HEK293 (cell line): ENCODE measurements at regions not wholly inside any gene's neighbourhood (a gene's known extent, or its start where the extent isn't known, plus 50 kb on each side); places are given as distances from the start of the nearest gene placed in this dataset.

Source experiments
- CTCF ChIA-PET: fragments of 350-600 bp; formaldehyde crosslinking; extraction: SDS; loops from one replicate; lab custom pipeline; 2021; ENCODE audit warnings: antibody characterized with exemption; lab: Yijun Ruan, JAX
- POLR2A ChIA-PET: fragments of 300-600 bp; formaldehyde crosslinking; extraction: SDS; loops from one replicate; lab custom pipeline; 2020; ENCODE audit warnings: antibody characterized with exemption, inconsistent platforms; lab: Yijun Ruan, JAX
- H3K27ac ChIP-seq: fragments of 200-500 bp; sonication (Bioruptor generic); 2 replicates; pipeline ENCODE4 v1.5.1; 2014; ENCODE audit warnings: low read depth, low read length, control low read depth, inconsistent platforms; ENCODE audit errors: extremely low read depth
- H3K36me3 ChIP-seq, 2 experiments: fragments of 200-500 bp in 1 of 2; sonication (Bioruptor generic) in 1 of 2; 1 replicate in 1 of 2; 2 replicates in 1 of 2; pipeline ENCODE4 v1.5.1; 2014 to 2017; ENCODE audit warnings: inconsistent platforms in 2 of 2, low read length in 2 of 2; ENCODE audit not compliant: control insufficient read depth in 2 of 2, insufficient read depth in 1 of 2
- H3K4me1 ChIP-seq: fragments of 200-500 bp; sonication (Bioruptor generic); 2 replicates; pipeline ENCODE4 v1.5.1; 2014; ENCODE audit warnings: mild to moderate bottlenecking, low read length, inconsistent platforms; ENCODE audit not compliant: control insufficient read depth, insufficient read depth
- H3K4me3 ChIP-seq: 2 replicates; pipeline ENCODE4 v1.5.1; 2011; ENCODE audit warnings: low read depth, mild to moderate bottlenecking, control low read depth, low read length, moderate library complexity
- H3K9me3 ChIP-seq: fragments of 200-500 bp; sonication (Bioruptor generic); 2 replicates; pipeline ENCODE4 v1.5.1; 2014; ENCODE audit warnings: low read depth, low read length, inconsistent platforms; ENCODE audit not compliant: control insufficient read depth, insufficient read depth
- FEZF1 ChIP-seq: fragments of 450-650 bp; formaldehyde crosslinking; IDR thresholded peaks from 2 replicates; pipeline ENCODE4 v1.5.1; 2016; ENCODE audit warnings: missing biosample characterization, missing genetic modification characterization
- IKZF3 ChIP-seq: fragments of 450-650 bp; IDR thresholded peaks from 2 replicates; pipeline ENCODE4 v1.5.0; 2018; ENCODE audit warnings: missing biosample characterization, mild to moderate bottlenecking, missing genetic modification characterization, moderate library complexity
- MZF1 ChIP-seq: fragments of 450-650 bp; formaldehyde crosslinking; IDR thresholded peaks from 2 replicates; pipeline ENCODE4 v1.5.1; 2017; ENCODE audit warnings: missing biosample characterization, missing genetic modification characterization, borderline replicate concordance
- PRDM1 ChIP-seq: fragments of 450-650 bp; formaldehyde crosslinking; IDR thresholded peaks from 2 replicates; pipeline ENCODE4; 2016; ENCODE audit warnings: missing biosample characterization, missing genetic modification characterization
- YY1 ChIP-seq: fragments of 450-650 bp; formaldehyde crosslinking; IDR thresholded peaks from 2 replicates; pipeline ENCODE4 v1.5.1; 2018; ENCODE audit warnings: missing biosample characterization, missing genetic modification characterization
- YY2 ChIP-seq: fragments of 450-650 bp; formaldehyde crosslinking; IDR thresholded peaks from 2 replicates; pipeline ENCODE4 v1.5.1; 2016; ENCODE audit warnings: missing biosample characterization, missing genetic modification characterization
- ZNF10 ChIP-seq: fragments of 450-650 bp; formaldehyde crosslinking; IDR thresholded peaks from 2 replicates; pipeline ENCODE4 v1.5.1; 2017; ENCODE audit warnings: missing biosample characterization, missing genetic modification characterization
- ZNF155 ChIP-seq: fragments of 450-650 bp; formaldehyde crosslinking; IDR thresholded peaks from 2 replicates; pipeline ENCODE4 v1.5.1; 2016; ENCODE audit warnings: missing biosample characterization, missing genetic modification characterization
- ZNF174 ChIP-seq: fragments of 450-650 bp; formaldehyde crosslinking; IDR thresholded peaks from 2 replicates; pipeline ENCODE4 v1.5.0; 2017; ENCODE audit warnings: missing biosample characterization, mild to moderate bottlenecking, missing genetic modification characterization
- ZNF341 ChIP-seq: fragments of 450-650 bp; formaldehyde crosslinking; IDR thresholded peaks from 2 replicates; pipeline ENCODE4; 2016; ENCODE audit warnings: low read depth, missing biosample characterization, missing genetic modification characterization
- ZNF416 ChIP-seq: fragments of 450-650 bp; formaldehyde crosslinking; IDR thresholded peaks from 2 replicates; pipeline ENCODE4 v1.5.1; 2016; ENCODE audit warnings: missing biosample characterization, missing genetic modification characterization
- ZNF423 ChIP-seq: fragments of 450-650 bp; formaldehyde crosslinking; IDR thresholded peaks from 2 replicates; pipeline ENCODE4 v1.5.1; 2016; ENCODE audit warnings: missing biosample characterization, missing genetic modification characterization
- ZNF426 ChIP-seq: fragments of 450-650 bp; formaldehyde crosslinking; IDR thresholded peaks from 2 replicates; pipeline ENCODE4 v1.5.1; 2017; ENCODE audit warnings: missing biosample characterization, missing genetic modification characterization, mild to moderate bottlenecking, inconsistent platforms, moderate library complexity
- ZNF548 ChIP-seq: fragments of 450-650 bp; formaldehyde crosslinking; IDR thresholded peaks from 2 replicates; pipeline ENCODE4 v1.5.1; 2016; ENCODE audit warnings: missing biosample characterization, missing genetic modification characterization
- ZNF600 ChIP-seq: fragments of 450-650 bp; formaldehyde crosslinking; IDR thresholded peaks from 2 replicates; pipeline ENCODE4 v1.5.1; 2016; ENCODE audit warnings: missing biosample characterization, missing genetic modification characterization
- ZNF623 ChIP-seq: fragments of 450-650 bp; formaldehyde crosslinking; IDR thresholded peaks from 2 replicates; pipeline ENCODE4 v1.5.1; 2016; ENCODE audit warnings: missing biosample characterization, missing genetic modification characterization
- ZNF776 ChIP-seq: fragments of 450-650 bp; formaldehyde crosslinking; IDR thresholded peaks from 2 replicates; pipeline ENCODE4 v1.5.0; 2017; ENCODE audit warnings: missing biosample characterization, missing genetic modification characterization, borderline replicate concordance
- ZNF785 ChIP-seq: fragments of 450-650 bp; formaldehyde crosslinking; IDR thresholded peaks from 2 replicates; pipeline ENCODE4 v1.5.1; 2016; ENCODE audit warnings: missing biosample characterization, missing genetic modification characterization
- TF ChIP-seq, protein P1 (sequence below): fragments of 450-650 bp; formaldehyde crosslinking; IDR thresholded peaks from 2 replicates; pipeline ENCODE4 v1.5.1; 2016; ENCODE audit warnings: missing biosample characterization, missing genetic modification characterization
- TF ChIP-seq, protein P2 (sequence below): fragments of 450-650 bp; formaldehyde crosslinking; IDR thresholded peaks from 2 replicates; pipeline ENCODE4 v1.5.1; 2017; ENCODE audit warnings: missing biosample characterization, missing genetic modification characterization
- TF ChIP-seq, protein P3 (sequence below): fragments of 450-650 bp; formaldehyde crosslinking; IDR thresholded peaks from 2 replicates; pipeline ENCODE4 v1.5.1; 2016; ENCODE audit warnings: missing biosample characterization, missing genetic modification characterization, borderline replicate concordance
- TF ChIP-seq, protein P4 (sequence below): fragments of 450-650 bp; formaldehyde crosslinking; IDR thresholded peaks from 2 replicates; pipeline ENCODE4 v1.5.1; 2016; ENCODE audit warnings: missing biosample characterization, missing genetic modification characterization
- TF ChIP-seq, protein P5 (sequence below): fragments of 450-650 bp; formaldehyde crosslinking; IDR thresholded peaks from 2 replicates; pipeline ENCODE4 v1.5.1; 2016; ENCODE audit warnings: missing biosample characterization, missing genetic modification characterization

DNA sequence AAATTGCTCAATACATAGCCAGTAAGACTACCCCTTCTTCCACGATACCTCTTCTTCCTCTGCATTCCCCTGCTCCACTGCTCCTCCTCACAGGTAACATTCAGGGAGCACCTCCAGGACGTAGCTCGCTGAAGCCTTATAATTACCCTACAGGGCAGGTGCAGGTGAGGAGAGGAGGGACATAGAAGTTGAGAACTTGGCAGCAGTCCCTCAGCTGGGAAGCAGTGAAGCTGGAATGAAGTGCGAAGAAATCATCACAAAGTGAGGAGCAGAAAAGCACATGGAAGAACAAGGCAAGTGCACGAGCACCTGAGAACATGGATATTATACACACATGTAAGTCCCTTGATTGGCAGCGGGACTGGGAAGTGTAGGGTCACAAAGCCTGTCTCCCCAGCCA is 118.2 kb downstream of the HSD17B3 start:
- no peaks in the 10 kb centered on the region for H3K36me3 ChIP-seq
- CTCF ChIA-PET, result interaction anchor here (0.6 kb wide), 1 partner anchor 9 kb away, joined by 4 read pairs; no protein-coding TSS in a partner anchor

DNA sequence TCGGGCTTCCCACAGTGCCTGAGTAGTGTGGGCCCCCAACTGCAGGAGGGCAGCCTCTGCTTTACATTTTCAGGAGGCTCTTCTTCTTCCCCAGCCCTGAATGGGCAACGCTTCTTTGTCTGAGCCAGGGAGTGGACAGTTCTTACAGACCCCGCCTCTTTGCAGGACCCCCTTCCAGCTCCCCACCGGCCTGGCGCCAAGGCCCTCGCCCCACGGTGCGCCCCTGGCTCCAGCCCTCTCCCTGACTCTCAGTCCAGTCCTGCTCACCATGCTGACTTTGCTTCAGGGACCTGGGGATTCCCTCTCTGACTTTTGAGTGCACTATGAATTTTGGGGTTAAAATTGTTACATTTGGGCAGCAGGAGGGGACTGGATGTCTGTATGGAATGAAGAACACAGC is 123.8 kb downstream of the HSD17B3 start:
- CTCF ChIA-PET, result no interaction called here
- Histone ChIP-seq H3K4me3 (no peak overlapping the region), H3K9me3 (no peaks in the 10 kb centered on the region), H3K27ac (no peak overlapping the region), H3K4me1 (no peaks in the 10 kb centered on the region), H3K36me3 (no peaks in the 10 kb centered on the region)
- POLR2A ChIA-PET, result no interaction called here
- TF ChIP-seq MZF1 (tag by site-specific recombination), result no peak
- TF ChIP-seq, protein P1, sequence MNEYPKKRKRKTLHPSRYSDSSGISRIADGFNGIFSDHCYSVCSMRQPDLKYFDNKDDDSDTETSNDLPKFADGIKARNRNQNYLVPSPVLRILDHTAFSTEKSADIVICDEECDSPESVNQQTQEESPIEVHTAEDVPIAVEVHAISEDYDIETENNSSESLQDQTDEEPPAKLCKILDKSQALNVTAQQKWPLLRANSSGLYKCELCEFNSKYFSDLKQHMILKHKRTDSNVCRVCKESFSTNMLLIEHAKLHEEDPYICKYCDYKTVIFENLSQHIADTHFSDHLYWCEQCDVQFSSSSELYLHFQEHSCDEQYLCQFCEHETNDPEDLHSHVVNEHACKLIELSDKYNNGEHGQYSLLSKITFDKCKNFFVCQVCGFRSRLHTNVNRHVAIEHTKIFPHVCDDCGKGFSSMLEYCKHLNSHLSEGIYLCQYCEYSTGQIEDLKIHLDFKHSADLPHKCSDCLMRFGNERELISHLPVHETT, result no peak
- no peak for TF ChIP-seq ZNF600 (tag by site-specific recombination)
- no peak for TF ChIP-seq ZNF776 (tag by site-specific recombination)
- no peak for TF ChIP-seq IKZF3
- TF ChIP-seq, protein P2, sequence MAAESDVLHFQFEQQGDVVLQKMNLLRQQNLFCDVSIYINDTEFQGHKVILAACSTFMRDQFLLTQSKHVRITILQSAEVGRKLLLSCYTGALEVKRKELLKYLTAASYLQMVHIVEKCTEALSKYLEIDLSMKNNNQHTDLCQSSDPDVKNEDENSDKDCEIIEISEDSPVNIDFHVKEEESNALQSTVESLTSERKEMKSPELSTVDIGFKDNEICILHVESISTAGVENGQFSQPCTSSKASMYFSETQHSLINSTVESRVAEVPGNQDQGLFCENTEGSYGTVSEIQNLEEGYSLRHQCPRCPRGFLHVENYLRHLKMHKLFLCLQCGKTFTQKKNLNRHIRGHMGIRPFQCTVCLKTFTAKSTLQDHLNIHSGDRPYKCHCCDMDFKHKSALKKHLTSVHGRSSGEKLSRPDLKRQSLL (tag by site-specific recombination), result no peak
- no peak for TF ChIP-seq ZNF174 (tag by site-specific recombination)
- TF ChIP-seq ZNF623 (tag by site-specific recombination), result no peak
- no peak for TF ChIP-seq ZNF548 (tag by site-specific recombination)
- TF ChIP-seq, protein P3, sequence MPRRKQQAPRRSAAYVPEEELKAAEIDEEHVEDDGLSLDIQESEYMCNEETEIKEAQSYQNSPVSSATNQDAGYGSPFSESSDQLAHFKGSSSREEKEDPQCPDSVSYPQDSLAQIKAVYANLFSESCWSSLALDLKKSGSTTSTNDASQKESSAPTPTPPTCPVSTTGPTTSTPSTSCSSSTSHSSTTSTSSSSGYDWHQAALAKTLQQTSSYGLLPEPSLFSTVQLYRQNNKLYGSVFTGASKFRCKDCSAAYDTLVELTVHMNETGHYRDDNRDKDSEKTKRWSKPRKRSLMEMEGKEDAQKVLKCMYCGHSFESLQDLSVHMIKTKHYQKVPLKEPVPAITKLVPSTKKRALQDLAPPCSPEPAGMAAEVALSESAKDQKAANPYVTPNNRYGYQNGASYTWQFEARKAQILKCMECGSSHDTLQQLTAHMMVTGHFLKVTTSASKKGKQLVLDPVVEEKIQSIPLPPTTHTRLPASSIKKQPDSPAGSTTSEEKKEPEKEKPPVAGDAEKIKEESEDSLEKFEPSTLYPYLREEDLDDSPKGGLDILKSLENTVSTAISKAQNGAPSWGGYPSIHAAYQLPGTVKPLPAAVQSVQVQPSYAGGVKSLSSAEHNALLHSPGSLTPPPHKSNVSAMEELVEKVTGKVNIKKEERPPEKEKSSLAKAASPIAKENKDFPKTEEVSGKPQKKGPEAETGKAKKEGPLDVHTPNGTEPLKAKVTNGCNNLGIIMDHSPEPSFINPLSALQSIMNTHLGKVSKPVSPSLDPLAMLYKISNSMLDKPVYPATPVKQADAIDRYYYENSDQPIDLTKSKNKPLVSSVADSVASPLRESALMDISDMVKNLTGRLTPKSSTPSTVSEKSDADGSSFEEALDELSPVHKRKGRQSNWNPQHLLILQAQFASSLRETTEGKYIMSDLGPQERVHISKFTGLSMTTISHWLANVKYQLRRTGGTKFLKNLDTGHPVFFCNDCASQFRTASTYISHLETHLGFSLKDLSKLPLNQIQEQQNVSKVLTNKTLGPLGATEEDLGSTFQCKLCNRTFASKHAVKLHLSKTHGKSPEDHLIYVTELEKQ, result no peak
- no peak for TF ChIP-seq FEZF1 (tag by site-specific recombination)
- TF ChIP-seq ZNF10 (tag by site-specific recombination), result no peak
- no peak for TF ChIP-seq PRDM1
- TF ChIP-seq, protein P4, sequence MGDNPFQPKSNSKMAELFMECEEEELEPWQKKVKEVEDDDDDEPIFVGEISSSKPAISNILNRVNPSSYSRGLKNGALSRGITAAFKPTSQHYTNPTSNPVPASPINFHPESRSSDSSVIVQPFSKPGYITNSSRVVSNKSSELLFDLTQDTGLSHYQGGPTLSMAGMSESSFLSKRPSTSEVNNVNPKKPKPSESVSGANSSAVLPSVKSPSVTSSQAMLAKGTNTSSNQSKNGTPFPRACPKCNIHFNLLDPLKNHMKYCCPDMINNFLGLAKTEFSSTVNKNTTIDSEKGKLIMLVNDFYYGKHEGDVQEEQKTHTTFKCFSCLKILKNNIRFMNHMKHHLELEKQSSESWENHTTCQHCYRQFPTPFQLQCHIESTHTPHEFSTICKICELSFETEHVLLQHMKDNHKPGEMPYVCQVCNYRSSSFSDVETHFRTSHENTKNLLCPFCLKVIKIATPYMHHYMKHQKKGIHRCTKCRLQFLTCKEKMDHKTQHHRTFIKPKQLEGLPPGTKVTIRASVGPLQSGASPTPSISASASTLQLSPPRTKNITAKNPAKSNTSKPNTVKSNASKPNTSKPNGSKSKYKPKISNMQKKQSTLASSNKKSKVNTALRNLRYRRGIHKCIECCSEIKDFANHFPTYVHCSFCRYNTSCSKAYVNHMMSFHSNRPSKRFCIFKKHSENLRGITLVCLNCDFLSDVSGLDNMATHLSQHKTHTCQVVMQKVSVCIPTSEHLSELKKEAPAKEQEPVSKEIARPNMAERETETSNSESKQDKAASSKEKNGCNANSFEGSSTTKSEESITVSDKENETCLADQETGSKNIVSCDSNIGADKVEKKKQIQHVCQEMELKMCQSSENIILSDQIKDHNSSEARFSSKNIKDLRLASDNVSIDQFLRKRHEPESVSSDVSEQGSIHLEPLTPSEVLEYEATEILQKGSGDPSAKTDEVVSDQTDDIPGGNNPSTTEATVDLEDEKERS, result no peak

More for the DNA sequence above, 118.2 kb downstream of the HSD17B3 start:
- H3K9me3 ChIP-seq, result no peaks in the 10 kb centered on the region
- TF ChIP-seq ZNF423 (no peak), YY2 (tag by site-specific recombination) (no peak), ZNF341 (tag by site-specific recombination) (no peak), ZNF785 (no peak), YY1 (tag by site-specific recombination) (no peak), ZNF155 (tag by site-specific recombination) (no peak), ZNF426 (tag by site-specific recombination) (no peak), ZNF416 (no peak)
- TF ChIP-seq, protein P3, result no peak
- TF ChIP-seq, protein P5, sequence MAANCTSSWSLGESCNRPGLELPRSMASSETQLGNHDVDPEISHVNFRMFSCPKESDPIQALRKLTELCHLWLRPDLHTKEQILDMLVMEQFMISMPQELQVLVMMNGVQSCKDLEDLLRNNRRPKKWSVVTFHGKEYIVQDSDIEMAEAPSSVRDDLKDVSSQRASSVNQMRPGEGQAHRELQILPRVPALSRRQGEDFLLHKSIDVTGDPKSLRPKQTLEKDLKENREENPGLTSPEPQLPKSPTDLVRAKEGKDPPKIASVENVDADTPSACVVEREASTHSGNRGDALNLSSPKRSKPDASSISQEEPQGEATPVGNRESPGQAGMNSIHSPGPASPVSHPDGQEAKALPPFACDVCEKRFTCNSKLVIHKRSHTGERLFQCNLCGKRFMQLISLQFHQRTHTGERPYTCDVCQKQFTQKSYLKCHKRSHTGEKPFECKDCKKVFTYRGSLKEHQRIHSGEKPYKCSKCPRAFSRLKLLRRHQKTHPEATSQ (tag by site-specific recombination), result no peak
- no peak overlapping the region for H3K4me3 ChIP-seq
- POLR2A ChIA-PET, result no interaction called here
- no peaks in the 10 kb centered on the region for H3K4me1 ChIP-seq
- H3K27ac ChIP-seq, result no peak overlapping the region
